ENCODE measurements at regions not wholly inside any gene's neighbourhood (a gene's known extent, or its start where the extent isn't known, plus 50 kb on each side); places are given as distances from the start of the nearest gene placed in this dataset.

DNA sequence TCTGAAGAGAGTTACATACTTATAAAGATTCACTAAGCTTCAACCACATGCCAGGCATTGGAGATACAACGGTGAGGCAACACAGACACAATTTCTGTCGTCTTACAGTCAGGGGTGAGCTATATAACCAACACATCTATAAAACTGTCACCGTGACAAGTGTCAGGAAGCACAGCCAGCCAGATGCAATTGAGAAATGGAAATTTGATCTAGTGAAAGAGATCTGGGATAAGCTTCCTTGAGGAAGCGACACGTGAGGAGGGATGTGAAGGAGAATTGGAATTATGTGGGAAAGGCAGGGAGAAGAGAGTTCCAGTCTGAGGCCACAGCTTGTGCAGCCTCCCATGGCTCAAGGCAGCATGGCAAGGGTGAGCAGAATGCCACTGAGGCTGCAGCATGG is 50.9 kb upstream of the ZNF354B start:
- no peak for DNase-seq
- Histone ChIP-seq H3K4me3 (ENCODE audit: insufficient read depth, low read depth, low read length) (no peak overlapping the region), H3K36me3 (replicated peaks; ENCODE audit: control insufficient read depth, insufficient read depth, low read length) (no peaks in the 10 kb centered on the region), H3K27me3 (ENCODE audit: control insufficient read depth, insufficient read depth, low read length) (no peaks in the 10 kb centered on the region)

DNA sequence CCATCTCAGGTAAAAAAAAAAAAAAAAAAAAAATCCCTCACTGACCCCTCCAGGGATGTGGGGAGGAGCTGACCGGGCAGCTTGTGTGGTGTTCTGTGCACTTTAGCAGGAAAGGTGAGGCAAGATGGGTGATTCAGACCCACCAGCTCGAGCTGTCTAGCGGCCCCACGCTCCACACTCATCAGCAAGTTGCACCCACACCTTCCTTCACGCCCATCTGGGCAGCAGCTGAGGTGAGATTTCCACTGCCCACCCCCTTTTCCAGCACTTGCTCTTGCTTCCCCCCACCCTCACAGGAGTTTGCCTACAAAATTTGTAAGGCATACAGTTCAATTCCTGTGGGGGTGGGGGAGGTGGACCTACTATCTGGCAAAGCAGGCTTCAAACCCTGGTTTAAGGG is 58.7 kb upstream of the ZNF354B start:
- DNase-seq = no peak
- H3K27me3 ChIP-seq (ENCODE audit: control insufficient read depth, insufficient read depth, low read length) = no peaks in the 10 kb centered on the region

DNA sequence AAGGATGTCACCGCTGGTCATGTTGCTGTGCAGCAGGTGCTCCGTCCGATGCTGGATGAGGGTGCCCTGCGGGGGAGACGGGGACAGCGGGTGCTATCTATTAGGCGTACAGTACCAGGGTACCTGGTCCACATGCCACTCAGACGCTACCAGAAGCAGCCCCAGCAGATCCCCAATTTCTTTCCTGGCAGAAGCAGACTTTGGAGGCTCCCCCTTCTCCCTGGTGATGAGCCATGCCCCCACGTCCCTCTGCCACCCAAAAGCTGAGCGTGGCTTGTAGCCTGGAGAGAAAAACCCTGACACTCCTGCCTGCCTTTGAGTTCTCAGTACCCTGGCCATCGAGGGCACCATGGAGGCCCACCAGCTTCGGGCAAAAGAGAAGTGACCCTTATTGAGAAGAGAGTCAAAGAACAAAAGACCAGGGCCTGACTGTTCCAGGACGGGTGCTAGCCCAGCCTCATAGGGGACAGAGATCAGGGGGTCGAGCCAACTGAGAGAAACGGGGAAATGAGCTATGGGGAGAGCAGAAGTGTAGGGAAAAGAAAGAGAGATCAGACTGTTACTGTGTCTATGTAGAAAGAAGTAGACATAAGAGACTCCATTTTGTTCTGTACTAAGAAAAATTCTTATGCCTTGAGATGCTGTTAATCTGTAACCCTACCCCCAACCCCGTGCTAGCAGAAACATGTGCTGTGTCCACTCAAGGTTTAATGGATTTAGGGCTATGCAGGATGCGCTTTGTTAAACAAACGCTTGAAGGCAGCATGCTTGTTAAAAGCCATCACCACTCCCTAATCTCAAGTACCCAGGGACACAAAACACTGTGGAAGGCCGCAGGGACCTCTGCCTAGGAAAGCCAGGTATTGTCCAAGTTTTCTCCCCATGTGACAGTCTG is 62.0 kb upstream of the ZNF354B start:
- Histone ChIP-seq H3K4me3 (ENCODE audit: insufficient read depth, low read depth, low read length) (no peak overlapping the region), H3K36me3 (replicated peaks; ENCODE audit: control insufficient read depth, insufficient read depth, low read length) (no peaks in the 10 kb centered on the region), H3K27me3 (ENCODE audit: control insufficient read depth, insufficient read depth, low read length) (no peaks in the 10 kb centered on the region)
- DNase-seq = no peak

More for the DNA sequence above, 58.7 kb upstream of the ZNF354B start:
- H3K4me3 ChIP-seq (ENCODE audit: insufficient read depth, low read depth, low read length) = no peak overlapping the region
- H3K36me3 ChIP-seq (replicated peaks; ENCODE audit: control insufficient read depth, insufficient read depth, low read length) = no peaks in the 10 kb centered on the region

DNA sequence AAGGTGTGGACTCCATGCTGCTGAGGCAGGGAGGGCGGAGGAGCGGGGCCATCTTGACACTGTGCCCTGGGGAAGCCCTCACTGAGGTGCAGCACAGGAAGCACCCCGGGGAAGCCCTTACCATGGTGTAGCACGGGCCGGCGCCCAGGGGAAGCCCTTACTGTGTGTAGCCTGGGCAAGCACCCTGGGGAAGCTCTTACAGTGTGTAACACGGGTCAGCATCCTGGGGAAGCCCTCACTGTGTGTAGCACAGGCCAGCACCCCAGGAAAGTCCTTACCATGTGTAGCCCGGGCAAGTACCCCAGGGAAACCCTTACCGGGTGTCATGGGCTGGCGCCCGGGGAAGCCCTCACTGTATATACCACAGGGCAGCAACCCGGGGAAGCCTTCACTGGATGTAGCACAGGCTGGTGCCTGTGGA is 62.6 kb upstream of the ZNF354B start:
- no peaks in the 10 kb centered on the region for H3K27me3 ChIP-seq (ENCODE audit: control insufficient read depth, insufficient read depth, low read length)
- H3K36me3 ChIP-seq (replicated peaks; ENCODE audit: control insufficient read depth, insufficient read depth, low read length) = no peaks in the 10 kb centered on the region
- no peak for DNase-seq
- no peak overlapping the region for H3K4me3 ChIP-seq (ENCODE audit: insufficient read depth, low read depth, low read length)

DNA sequence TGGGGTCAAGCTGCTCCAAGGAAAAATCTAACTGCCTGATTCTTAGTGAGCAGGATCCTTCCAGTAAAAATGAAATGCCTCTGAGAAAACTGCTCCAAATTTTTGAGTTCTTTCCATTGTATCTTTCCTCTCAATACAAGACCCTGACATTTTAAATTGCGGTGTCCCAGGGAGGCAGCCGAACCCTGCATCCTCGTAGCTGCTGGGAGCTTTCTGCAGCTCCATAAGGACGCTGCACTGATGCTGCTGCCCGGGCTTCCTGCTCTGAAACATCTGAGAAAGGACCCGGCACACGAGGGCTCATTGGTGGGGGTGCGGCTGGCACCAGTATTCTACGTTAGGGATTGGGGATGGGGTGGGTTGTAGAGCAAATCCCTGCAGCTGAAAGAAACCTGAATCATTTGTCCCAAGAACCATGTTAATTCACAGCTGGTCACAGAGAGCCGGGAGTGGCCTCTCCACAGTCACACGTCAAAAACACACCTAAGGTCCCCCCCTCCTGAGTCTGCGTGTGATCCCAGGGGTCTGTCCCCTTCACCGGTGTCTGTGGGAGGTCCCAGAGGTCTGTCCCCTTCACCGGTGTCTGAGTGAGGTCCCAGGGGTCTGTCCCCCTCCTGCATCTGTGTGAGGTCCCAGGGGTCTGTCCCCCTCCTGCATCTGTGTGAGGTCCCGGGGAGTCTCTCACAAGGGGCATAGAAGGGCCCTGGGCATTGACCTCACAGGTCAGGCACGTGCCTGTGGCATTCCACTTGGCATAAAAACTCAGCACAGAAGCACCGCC is 63.4 kb upstream of the ZNF354B start:
- DNase-seq = no peak
- H3K27me3 ChIP-seq (ENCODE audit: control insufficient read depth, insufficient read depth, low read length) = no peaks in the 10 kb centered on the region
- H3K36me3 ChIP-seq (replicated peaks; ENCODE audit: control insufficient read depth, insufficient read depth, low read length) = no peaks in the 10 kb centered on the region
- H3K4me3 ChIP-seq (ENCODE audit: insufficient read depth, low read depth, low read length) = no peak overlapping the region

DNA sequence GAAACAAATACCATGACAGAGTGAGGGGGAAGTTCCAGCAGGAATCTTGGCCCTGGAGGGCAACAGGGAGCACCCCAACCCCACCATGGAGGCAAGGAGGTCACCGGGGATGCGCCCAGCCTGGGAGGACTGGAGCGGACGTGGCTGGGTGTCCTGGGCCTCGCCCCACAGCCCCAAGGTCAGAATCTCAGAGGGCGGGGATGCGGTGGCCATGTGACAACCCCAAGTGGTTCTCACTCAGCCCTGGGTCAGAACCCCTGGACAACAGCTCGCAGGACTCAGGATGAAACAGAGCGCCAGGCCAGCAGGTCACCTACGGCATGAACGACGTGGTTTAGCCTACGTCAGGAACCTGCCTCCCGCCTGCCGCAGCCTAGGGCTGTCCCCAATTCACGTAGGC is 64.0 kb upstream of the ZNF354A start:
- Histone ChIP-seq H3K4me3 (ENCODE audit: insufficient read depth, low read depth, low read length) (no peak overlapping the region), H3K27me3 (ENCODE audit: control insufficient read depth, insufficient read depth, low read length) (no peaks in the 10 kb centered on the region), H3K36me3 (replicated peaks; ENCODE audit: control insufficient read depth, insufficient read depth, low read length) (no peaks in the 10 kb centered on the region)
- no peak for DNase-seq

DNA sequence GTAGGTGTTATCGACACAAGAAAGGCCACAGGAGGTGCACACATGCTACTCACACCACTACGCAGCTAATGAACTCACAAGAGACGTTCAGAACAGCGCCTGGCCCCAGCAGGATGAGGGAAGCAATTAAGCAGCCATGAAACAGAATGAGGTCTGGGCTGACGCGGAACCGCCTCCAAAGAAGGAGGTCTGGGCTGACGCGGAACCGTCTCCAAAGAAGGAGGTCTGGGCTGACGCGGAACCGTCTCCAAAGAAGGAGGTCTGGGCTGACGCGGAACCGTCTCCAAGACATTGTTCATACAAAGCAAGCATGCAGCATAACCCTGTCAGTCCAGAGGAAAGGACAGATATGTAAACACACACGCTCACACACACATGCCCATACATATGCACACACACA is 63.2 kb upstream of the ZNF354A start:
- no peaks in the 10 kb centered on the region for H3K27me3 ChIP-seq (ENCODE audit: control insufficient read depth, insufficient read depth, low read length)
- no peak overlapping the region for H3K4me3 ChIP-seq (ENCODE audit: insufficient read depth, low read depth, low read length)
- H3K36me3 ChIP-seq (replicated peaks; ENCODE audit: control insufficient read depth, insufficient read depth, low read length) = no peaks in the 10 kb centered on the region
- DNase-seq = no peak

DNA sequence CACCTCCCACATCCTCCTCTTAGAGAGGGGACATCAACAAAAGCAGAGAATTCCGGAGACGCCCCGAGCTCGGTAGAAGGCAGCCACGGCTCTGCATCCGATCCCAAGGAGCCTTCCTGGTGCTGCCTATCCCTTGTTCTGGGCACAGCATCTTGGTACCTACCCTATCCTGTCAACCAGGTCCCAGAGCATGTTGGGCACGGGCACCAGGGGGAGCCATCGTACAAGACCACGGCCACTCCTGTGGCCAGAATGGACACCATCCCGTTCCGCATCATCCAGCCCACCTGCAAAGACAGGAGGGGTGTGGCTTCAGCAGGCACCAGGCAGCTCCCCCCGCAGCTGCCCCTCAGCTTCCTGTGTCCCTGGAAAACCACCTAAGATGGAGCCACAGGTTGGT is 62.7 kb upstream of the ZNF354A start:
- peak; percentile 79 for DNase-seq
- Histone ChIP-seq H3K4me3 (ENCODE audit: insufficient read depth, low read depth, low read length) (no peak overlapping the region), H3K36me3 (replicated peaks; ENCODE audit: control insufficient read depth, insufficient read depth, low read length) (no peaks in the 10 kb centered on the region), H3K27me3 (ENCODE audit: control insufficient read depth, insufficient read depth, low read length) (no peaks in the 10 kb centered on the region)

DNA sequence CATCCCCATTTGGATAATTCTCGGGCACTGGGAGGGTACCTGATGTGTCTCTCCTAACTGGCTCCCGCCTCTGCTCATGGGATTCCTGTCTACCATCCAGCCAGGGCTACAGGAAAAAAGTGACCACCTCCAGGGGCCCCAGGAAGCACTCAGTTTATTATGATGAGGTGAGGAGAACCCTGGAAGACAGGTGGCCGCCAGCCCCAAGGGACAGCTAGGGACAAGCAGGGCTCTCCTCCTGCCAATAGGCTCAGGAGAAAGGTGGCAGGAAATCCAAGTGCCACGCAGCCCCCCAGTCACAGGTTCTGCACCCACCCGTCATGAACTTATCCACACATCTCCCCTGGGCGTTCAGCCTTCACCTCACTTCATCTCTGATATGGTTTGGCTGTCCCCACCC is 61.5 kb upstream of the ZNF354A start:
- Histone ChIP-seq H3K27me3 (ENCODE audit: control insufficient read depth, insufficient read depth, low read length) (no peaks in the 10 kb centered on the region), H3K36me3 (replicated peaks; ENCODE audit: control insufficient read depth, insufficient read depth, low read length) (no peaks in the 10 kb centered on the region), H3K4me3 (ENCODE audit: insufficient read depth, low read depth, low read length) (no peak overlapping the region)
- no peak for DNase-seq

DNA sequence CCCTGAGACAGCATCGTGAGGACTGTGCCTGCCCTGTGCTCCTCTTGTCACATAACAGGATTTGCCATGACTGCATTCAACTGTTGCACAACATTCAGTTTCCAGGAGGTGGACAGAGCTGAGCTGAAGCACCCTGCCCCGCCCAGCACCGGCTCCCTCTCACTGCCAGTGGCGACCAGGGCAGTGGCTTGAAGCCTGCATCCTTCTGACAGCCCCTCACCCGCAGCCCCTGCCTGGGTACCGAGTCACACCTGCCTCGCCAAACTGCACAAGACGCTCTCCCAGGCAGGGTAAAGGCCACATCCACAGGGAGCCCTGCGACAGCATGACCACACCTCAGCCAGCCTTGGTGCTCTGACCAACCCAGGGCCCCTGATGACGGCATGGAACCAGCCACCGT is 59.9 kb upstream of the ZNF354A start:
- Histone ChIP-seq H3K36me3 (replicated peaks; ENCODE audit: control insufficient read depth, insufficient read depth, low read length) (no peaks in the 10 kb centered on the region), H3K4me3 (ENCODE audit: insufficient read depth, low read depth, low read length) (no peak overlapping the region), H3K27me3 (ENCODE audit: control insufficient read depth, insufficient read depth, low read length) (no peaks in the 10 kb centered on the region)
- DNase-seq = no peak

DNA sequence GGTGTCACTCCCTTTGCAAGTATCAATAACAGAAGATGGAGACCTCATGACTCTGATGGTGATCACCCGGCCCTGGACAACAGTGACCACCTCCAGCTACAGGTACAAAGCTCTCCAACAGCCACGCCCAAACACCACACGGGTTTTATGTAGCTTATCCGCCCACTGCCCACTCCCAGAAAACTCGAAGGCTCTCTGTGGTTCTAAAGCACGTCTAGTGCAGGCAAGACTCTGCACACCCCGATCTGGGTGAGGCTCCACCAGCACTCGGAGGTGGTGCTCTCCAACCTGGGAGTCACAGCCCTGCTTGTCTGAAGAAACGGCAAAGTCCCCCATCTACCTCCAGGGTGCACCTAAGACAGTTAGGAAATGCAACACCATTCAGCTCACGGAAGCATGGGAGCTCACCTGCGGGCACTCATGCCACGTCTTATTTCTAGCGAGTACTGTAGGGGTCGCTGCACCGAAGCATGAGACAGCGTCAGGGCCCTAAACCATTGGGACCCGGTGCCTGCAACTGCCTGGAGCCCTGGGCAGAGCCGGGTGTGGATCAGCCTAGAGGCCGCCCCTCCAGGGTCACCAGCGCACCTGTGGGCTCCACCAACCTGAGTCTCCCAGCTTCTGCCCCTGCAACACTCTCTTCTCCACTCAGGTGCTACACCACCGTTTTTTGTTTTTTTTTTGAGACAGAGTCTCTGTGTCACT is 58.1 kb upstream of the ZNF354A start:
- peak; percentile 54 for DNase-seq
- Histone ChIP-seq H3K27me3 (ENCODE audit: control insufficient read depth, insufficient read depth, low read length) (no peaks in the 10 kb centered on the region), H3K36me3 (replicated peaks; ENCODE audit: control insufficient read depth, insufficient read depth, low read length) (no peaks in the 10 kb centered on the region), H3K4me3 (ENCODE audit: insufficient read depth, low read depth, low read length) (no peak overlapping the region)

DNA sequence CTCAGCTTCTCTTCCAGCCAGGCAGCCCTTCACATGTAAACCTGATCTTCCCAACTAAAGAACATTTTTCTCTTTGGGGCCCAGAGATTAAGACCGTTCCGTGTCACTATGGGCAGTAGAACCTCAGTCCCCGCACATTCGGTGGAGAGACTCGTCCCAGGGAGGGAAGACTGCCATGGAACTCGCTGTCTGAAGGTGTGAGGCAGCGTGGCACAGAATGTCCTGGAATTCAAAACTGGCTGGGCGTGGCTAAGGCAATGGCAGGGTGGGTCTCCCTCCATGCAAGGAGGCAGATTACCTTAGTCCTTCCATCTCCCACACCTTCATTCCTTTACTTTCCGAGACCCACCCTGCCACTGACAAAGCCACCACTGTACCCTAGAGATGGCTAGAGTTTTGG is 57.4 kb upstream of the ZNF354A start:
- no peak for DNase-seq
- no peaks in the 10 kb centered on the region for H3K27me3 ChIP-seq (ENCODE audit: control insufficient read depth, insufficient read depth, low read length)
- no peak overlapping the region for H3K4me3 ChIP-seq (ENCODE audit: insufficient read depth, low read depth, low read length)
- no peaks in the 10 kb centered on the region for H3K36me3 ChIP-seq (replicated peaks; ENCODE audit: control insufficient read depth, insufficient read depth, low read length)

DNA sequence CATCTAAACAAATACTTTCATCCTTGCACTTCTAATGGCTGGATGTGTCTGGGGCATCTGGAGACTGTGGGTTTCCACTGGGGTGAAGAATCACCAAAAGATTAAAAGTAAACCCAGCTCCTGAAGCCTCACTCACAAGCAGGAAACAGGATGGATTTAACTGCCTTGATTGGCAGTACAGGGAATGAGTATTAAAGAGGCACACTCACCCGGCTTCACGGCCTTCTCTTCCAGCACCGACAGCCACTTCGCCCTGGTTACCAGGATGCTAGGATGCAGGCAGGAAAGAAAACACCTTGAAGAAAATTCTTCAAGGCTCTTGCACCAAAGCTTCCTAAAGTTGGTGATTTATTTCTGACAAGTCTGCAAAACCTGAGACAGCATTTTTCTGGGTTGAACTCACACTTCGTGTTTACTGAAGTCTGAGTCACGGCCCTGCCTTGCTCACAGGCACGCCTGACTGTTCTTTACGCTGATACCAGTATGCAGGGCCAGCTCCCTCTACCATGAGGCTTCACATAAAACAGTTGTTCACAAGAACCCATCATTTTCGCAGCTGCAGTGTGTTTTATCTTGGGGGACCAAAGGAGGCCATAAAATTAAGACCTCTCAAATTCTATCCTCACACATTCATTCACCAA is 56.5 kb upstream of the ZNF354A start:
- Histone ChIP-seq H3K27me3 (ENCODE audit: control insufficient read depth, insufficient read depth, low read length) (no peaks in the 10 kb centered on the region), H3K36me3 (replicated peaks; ENCODE audit: control insufficient read depth, insufficient read depth, low read length) (no peaks in the 10 kb centered on the region), H3K4me3 (ENCODE audit: insufficient read depth, low read depth, low read length) (no peak overlapping the region)
- no peak for DNase-seq

DNA sequence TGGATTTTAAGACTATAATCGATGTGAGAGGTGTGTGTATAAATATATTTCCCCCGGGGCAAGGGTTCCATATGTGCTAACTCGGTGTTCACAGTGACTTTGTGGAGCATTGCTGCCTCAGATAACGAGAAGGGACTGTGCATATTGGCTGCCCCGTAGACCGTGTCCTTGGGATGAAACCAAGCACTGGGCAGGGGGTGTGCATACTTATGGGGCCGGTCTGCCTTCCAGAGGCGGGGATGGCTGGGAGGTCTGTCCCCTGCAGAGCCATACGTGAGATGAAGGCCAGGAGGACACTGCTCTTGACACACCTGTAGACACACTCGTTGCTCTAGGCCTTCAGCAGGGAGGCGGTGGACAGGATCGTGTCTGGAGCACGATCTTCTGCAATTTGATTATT is 56.0 kb upstream of the ZNF354A start:
- no peaks in the 10 kb centered on the region; the same call in 1 of the 2 replicates for H3K36me3 ChIP-seq (replicated peaks; ENCODE audit: control insufficient read depth, insufficient read depth, low read length)
- no peak overlapping the region for H3K4me3 ChIP-seq (ENCODE audit: insufficient read depth, low read depth, low read length)
- H3K27me3 ChIP-seq (ENCODE audit: control insufficient read depth, insufficient read depth, low read length) = no peaks in the 10 kb centered on the region
- DNase-seq = no peak

Data from H7 (cell line).